CD4-positive, alpha-beta T cell (primary cell): ENCODE measurements at regions not wholly inside any gene's neighbourhood (a gene's known extent, or its start where the extent isn't known, plus 50 kb on each side); places are given as distances from the start of the nearest gene placed in this dataset.
"Not testable (repeated sequence)": the region's sequence is repeated elsewhere in the genome, so short reads cannot be mapped to it uniquely, and the experiment has no call there.

Source experiments
- ATAC-seq: fragments of 200-7000 bp; cut with Tn5 transposase; one replicate; pipeline ENCODE4 v1.10.0; 2022; ENCODE audit warnings: mild to moderate bottlenecking; ENCODE audit not compliant: poor library complexity
- CTCF ChIA-PET: fragments of 350-600 bp; sonication (Branson Sonifier 250); formaldehyde crosslinking; loops from one replicate; lab custom pipeline; 2021; ENCODE audit warnings: antibody characterized with exemption, inconsistent platforms; lab: Charles Lee
- POLR2A ChIA-PET: fragments of 350-600 bp; sonication (Branson Sonifier 250); formaldehyde crosslinking; loops from one replicate; lab custom pipeline; 2021; ENCODE audit warnings: antibody characterized with exemption, inconsistent platforms; lab: Charles Lee
- DNase-seq, 14 experiments: peaks; one replicate each; pipeline ENCODE4 v3.0.0-alpha.2; 2013 to 2020; ENCODE audit warnings: mixed read lengths in 2 of 14
- H3K27ac ChIP-seq, 2 donors: one replicate each; pipeline versions ENCODE4 v1.5.1 to v1.7.0; 2013; ENCODE audit warnings: low read length in 2 of 2, low read depth in 1 of 2, mild to moderate bottlenecking in 1 of 2
- H3K27me3 ChIP-seq, 2 experiments: 1 replicate in 1 of 2; 2 replicates in 1 of 2; pipeline versions ENCODE4 v1.6.1 to v1.7.0; 2013; ENCODE audit warnings: low read length in 2 of 2, control low read depth in 1 of 2, mild to moderate bottlenecking in 1 of 2, moderate library complexity in 1 of 2; ENCODE audit not compliant: insufficient read depth in 2 of 2, control insufficient read depth in 1 of 2
- H3K36me3 ChIP-seq: one replicate; pipeline ENCODE4 v1.6.1; 2013; ENCODE audit warnings: low read length, control low read depth; ENCODE audit not compliant: insufficient read depth
- H3K4me1 ChIP-seq: one replicate; pipeline ENCODE4 v1.6.1; 2013; ENCODE audit warnings: low read length, control low read depth; ENCODE audit not compliant: insufficient read depth
- H3K4me3 ChIP-seq: one replicate; pipeline ENCODE4 v1.5.1; 2013; ENCODE audit warnings: mild to moderate bottlenecking, low read length, moderate library complexity
- H3K9me3 ChIP-seq, 2 experiments: 1 replicate in 1 of 2; 2 replicates in 1 of 2; pipeline versions ENCODE4 v1.6.1 to v1.7.0; 2013; ENCODE audit warnings: low read length in 2 of 2, mild to moderate bottlenecking in 2 of 2, control low read depth in 1 of 2, moderate library complexity in 1 of 2; ENCODE audit not compliant: control insufficient read depth in 1 of 2, insufficient read depth in 1 of 2
- H3K27ac Mint-ChIP-seq: one replicate; pipeline ENCODE4 v1.8.0; 2020; ENCODE audit warnings: mixed read lengths
- H3K27me3 Mint-ChIP-seq: one replicate; pipeline ENCODE4 v1.8.0; 2021; ENCODE audit warnings: mixed read lengths
- H3K36me3 Mint-ChIP-seq: one replicate; pipeline ENCODE4 v1.8.0; 2021; ENCODE audit warnings: low read depth, mixed read lengths
- H3K4me1 Mint-ChIP-seq: one replicate; pipeline ENCODE4 v1.8.0; 2021; ENCODE audit warnings: low read depth, mixed read lengths
- H3K4me3 Mint-ChIP-seq: one replicate; pipeline ENCODE4 v1.8.0; 2020; ENCODE audit warnings: mild to moderate bottlenecking, mixed read lengths
- H3K9me3 Mint-ChIP-seq: one replicate; pipeline ENCODE4 v1.8.0; 2020; ENCODE audit warnings: mixed read lengths
- intact Hi-C, 2 experiments: fragments of 100-400 bp; cut with DNase I in 1 of 2; cut with micrococcal nuclease in 1 of 2; formaldehyde crosslinking; loops; one replicate each; pipeline versions ENCODE4 v1.15.1 to v1.9.0; 2023 to 2025; cut with DNase I, micrococcal nuclease
- TF ChIP-seq, protein P1 (sequence below): fragments of 200-600 bp; IDR thresholded peaks from one replicate; pipeline ENCODE4 v1.8.0; 2022; ENCODE audit warnings: antibody characterized with exemption, mild to moderate bottlenecking

DNA sequence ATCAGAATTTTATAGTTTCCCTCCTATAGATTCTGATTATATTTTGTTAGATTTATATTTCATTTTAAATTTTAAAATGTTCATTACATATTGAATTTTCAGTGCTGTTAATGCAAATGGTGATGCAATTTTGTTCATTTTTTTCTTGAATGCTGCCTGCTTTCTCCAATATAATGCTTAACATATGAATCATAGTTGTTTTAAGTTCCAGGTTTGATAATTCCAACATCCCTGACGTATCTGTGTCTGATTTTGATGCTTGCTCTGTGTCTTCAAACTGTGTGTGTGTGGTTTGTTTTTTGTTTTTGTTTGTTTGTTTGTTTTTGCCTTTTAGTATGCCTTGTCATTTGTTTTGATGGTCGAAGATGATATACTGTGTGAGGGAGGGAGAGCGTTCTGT lies 134.7 kb upstream of the ELAC2 start:
- intact Hi-C loops = no loop called here
- Histone ChIP-seq H3K4me3 (no peak overlapping the region), H3K27me3 (no peaks in the 10 kb centered on the region), H3K4me1 (no peaks in the 10 kb centered on the region), H3K27ac (no peak overlapping the region), H3K36me3 (no peaks in the 10 kb centered on the region), H3K9me3 (peaks cover 0 to 4% of the 10 kb centered on the region in 2 experiments)
- CTCF ChIA-PET = no interaction called here
- TF ChIP-seq, protein P1, sequence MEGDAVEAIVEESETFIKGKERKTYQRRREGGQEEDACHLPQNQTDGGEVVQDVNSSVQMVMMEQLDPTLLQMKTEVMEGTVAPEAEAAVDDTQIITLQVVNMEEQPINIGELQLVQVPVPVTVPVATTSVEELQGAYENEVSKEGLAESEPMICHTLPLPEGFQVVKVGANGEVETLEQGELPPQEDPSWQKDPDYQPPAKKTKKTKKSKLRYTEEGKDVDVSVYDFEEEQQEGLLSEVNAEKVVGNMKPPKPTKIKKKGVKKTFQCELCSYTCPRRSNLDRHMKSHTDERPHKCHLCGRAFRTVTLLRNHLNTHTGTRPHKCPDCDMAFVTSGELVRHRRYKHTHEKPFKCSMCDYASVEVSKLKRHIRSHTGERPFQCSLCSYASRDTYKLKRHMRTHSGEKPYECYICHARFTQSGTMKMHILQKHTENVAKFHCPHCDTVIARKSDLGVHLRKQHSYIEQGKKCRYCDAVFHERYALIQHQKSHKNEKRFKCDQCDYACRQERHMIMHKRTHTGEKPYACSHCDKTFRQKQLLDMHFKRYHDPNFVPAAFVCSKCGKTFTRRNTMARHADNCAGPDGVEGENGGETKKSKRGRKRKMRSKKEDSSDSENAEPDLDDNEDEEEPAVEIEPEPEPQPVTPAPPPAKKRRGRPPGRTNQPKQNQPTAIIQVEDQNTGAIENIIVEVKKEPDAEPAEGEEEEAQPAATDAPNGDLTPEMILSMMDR = no peak
- Mint-ChIP-seq H3K4me3 (no peak overlapping the region), H3K36me3 (no peaks in the 10 kb centered on the region), H3K9me3 (no peaks in the 10 kb centered on the region), H3K4me1 (no peaks in the 10 kb centered on the region), H3K27ac (no peak overlapping the region), H3K27me3 (no peaks in the 10 kb centered on the region)
- ATAC-seq (no peak), DNase-seq (no peak)
- POLR2A ChIA-PET = no interaction called here

DNA sequence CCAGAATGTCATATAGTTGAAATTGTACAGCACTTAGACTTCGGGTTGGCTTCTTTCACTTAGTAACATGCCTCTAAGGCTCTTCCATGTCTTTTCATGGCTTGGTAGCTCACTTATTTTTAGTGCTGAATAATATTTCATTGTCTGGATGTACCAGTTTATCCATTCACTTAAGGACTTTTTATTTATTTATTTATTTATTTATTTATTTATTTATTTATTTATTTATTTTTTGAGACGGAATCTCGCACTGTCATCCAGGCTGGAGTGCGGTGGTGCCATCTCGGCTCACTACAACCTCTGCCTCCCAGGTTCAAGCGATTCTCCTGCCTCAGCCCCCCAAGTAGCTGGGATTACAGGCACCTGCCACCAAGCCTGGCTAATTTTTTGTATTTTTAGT lies 132.9 kb upstream of the ELAC2 start:
- not testable (repeated sequence) for ATAC-seq, H3K4me1 ChIP-seq

DNA sequence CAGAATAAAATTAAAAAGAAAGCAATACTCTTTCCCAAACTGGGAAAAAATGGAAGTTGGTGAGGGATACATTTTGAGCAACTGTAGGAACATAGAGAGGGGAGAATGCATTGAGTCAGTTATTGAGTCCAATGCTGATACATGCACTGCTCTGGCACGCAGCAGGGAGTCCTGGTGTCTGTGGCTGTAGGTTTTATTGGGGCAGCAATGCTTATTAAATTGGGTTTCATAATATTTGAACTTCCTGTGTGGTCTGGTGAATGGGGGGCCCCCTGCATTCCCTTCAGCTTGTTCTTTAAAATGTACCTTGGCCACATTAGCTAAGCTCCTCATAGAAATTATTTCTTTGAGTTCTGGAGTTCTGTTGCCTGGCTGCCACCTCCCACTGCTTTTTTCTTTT lies 125.2 kb upstream of the ELAC2 start:
- H3K36me3 Mint-ChIP-seq = no peaks in the 10 kb centered on the region
- peaks cover 4% of the 10 kb centered on the region for H3K9me3 Mint-ChIP-seq
- no peaks in the 10 kb centered on the region for H3K27me3 ChIP-seq
- H3K27ac Mint-ChIP-seq = no peak overlapping the region
- ChIA-PET CTCF (no interaction called here), POLR2A (no interaction called here)
- no peak overlapping the region for H3K4me3 ChIP-seq
- TF ChIP-seq, protein P1 = no peak
- H3K27ac ChIP-seq = no peak overlapping the region
- no peaks in the 10 kb centered on the region for H3K4me1 ChIP-seq
- no peaks in the 10 kb centered on the region for H3K4me1 Mint-ChIP-seq
- ATAC-seq (no peak), DNase-seq (no peak)
- peaks cover 0 to 8% of the 10 kb centered on the region in 2 experiments for H3K9me3 ChIP-seq
- no peaks in the 10 kb centered on the region for H3K27me3 Mint-ChIP-seq
- no peaks in the 10 kb centered on the region for H3K36me3 ChIP-seq
- intact Hi-C loops = no loop called here
- H3K4me3 Mint-ChIP-seq = no peak overlapping the region

More for the DNA sequence above, 132.9 kb upstream of the ELAC2 start:
- H3K27me3 Mint-ChIP-seq, POLR2A ChIA-PET, H3K4me1 Mint-ChIP-seq, H3K27ac Mint-ChIP-seq, H3K27me3 ChIP-seq, H3K4me3 Mint-ChIP-seq, CTCF ChIA-PET, H3K36me3 Mint-ChIP-seq, H3K4me3 ChIP-seq, H3K36me3 ChIP-seq, intact Hi-C loops, H3K27ac ChIP-seq, H3K9me3 Mint-ChIP-seq, DNase-seq, H3K9me3 ChIP-seq: not testable (repeated sequence)

DNA sequence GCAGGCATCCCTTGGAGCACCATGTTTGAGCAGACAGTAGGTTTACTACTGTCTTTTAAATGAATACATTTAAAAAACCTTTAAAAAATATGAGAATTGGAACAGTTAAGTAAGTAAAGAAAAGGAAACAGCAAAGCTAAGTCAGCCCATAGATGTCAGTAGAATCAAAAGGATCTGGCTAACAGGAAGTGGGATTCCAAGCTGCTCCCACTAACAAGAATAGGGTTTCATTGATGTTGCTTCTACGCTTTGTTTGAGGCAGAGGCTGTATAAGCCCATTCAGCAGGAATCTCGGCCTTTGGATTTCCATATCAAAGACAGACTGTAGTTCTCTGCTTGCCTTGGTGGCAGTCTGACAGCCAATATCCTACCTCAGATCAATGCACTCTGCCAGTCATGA lies 122.9 kb upstream of the ELAC2 start:
- Histone ChIP-seq H3K27me3 (no peaks in the 10 kb centered on the region), H3K4me1 (no peaks in the 10 kb centered on the region), H3K36me3 (no peaks in the 10 kb centered on the region), H3K9me3 (peaks cover 0 to 8% of the 10 kb centered on the region in 2 experiments), H3K27ac (no peak overlapping the region), H3K4me3 (no peak overlapping the region)
- DNase-seq (no peak), ATAC-seq (no peak)
- H3K9me3 Mint-ChIP-seq = peaks cover 7% of the 10 kb centered on the region
- H3K4me3 Mint-ChIP-seq = no peak overlapping the region
- CTCF ChIA-PET = no interaction called here
- no peaks in the 10 kb centered on the region for H3K27me3 Mint-ChIP-seq
- TF ChIP-seq, protein P1 = no peak
- H3K4me1 Mint-ChIP-seq = no peaks in the 10 kb centered on the region
- intact Hi-C loops = no loop called here
- H3K27ac Mint-ChIP-seq = no peak overlapping the region
- H3K36me3 Mint-ChIP-seq = no peaks in the 10 kb centered on the region
- POLR2A ChIA-PET = no interaction called here
